Heart right ventricle (tissue), 16 donors: ENCODE measurements at regions not wholly inside any gene's neighbourhood (a gene's known extent, or its start where the extent isn't known, plus 50 kb on each side); places are given as distances from the start of the nearest gene placed in this dataset.

ENCODE experiments used
- ATAC-seq, 8 donors: fragments of 200-7000 bp; cut with Tn5 transposase; one replicate each; pipeline ENCODE4 v1.9.1; 2020; ENCODE audit warnings: mild to moderate bottlenecking in 8 of 8, moderate library complexity in 8 of 8, moderate number of reproducible peaks in 1 of 8
- DNase-seq, 2 donors: peaks; one replicate each; pipeline ENCODE4 v3.0.0-alpha.2; 2020
- H3K27ac ChIP-seq, 10 donors: fragments of 200-600 bp; sonication (generic) in 2 of 10; one replicate each; pipeline versions ENCODE4 v1.5.0 to v1.8.0; 2020 to 2022; ENCODE audit warnings: mild to moderate bottlenecking in 3 of 10
- H3K27me3 ChIP-seq, 7 donors: fragments of 200-600 bp; one replicate each; pipeline ENCODE4 v1.8.0; 2021 to 2022; ENCODE audit warnings: mild to moderate bottlenecking in 2 of 7
- H3K36me3 ChIP-seq, 9 donors: fragments of 200-600 bp; sonication (generic) in 1 of 9; one replicate each; pipeline versions ENCODE4 v1.5.0 to v1.8.0; 2020 to 2022; ENCODE audit warnings: mild to moderate bottlenecking in 2 of 9
- H3K4me1 ChIP-seq, 9 donors: fragments of 200-600 bp; sonication (generic) in 1 of 9; one replicate each; pipeline versions ENCODE4 v1.5.0 to v1.8.0; 2020 to 2022; ENCODE audit warnings: mild to moderate bottlenecking in 4 of 9
- H3K4me3 ChIP-seq, 10 donors: fragments of 200-600 bp; sonication (generic) in 2 of 10; one replicate each; pipeline versions ENCODE4 v1.5.0 to v1.8.0; 2020 to 2022; ENCODE audit warnings: mild to moderate bottlenecking in 7 of 10, moderate library complexity in 2 of 10
- H3K9me3 ChIP-seq, 11 donors: fragments of 200-600 bp in 10 of 11; sonication (generic) in 2 of 11; one replicate each; pipeline versions ENCODE4 v1.5.0 to v1.8.0; 2013 to 2022; ENCODE audit warnings: mild to moderate bottlenecking in 2 of 11, control low read depth in 1 of 11, moderate library complexity in 1 of 11
- CTCF ChIP-seq, 9 donors: fragments of 200-600 bp; sonication (generic) in 2 of 9; IDR thresholded peaks; one replicate each; pipeline versions ENCODE4 v1.5.0 to v1.8.0; 2021 to 2022; ENCODE audit warnings: antibody characterized with exemption in 9 of 9, mild to moderate bottlenecking in 5 of 9, moderate library complexity in 1 of 9
- WGBS, 2 donors: extraction: QIAGEN DNeasy Blood & Tissue Kit; methylation state at CpG; one replicate each; pipeline ENCODE4 v1.1.7; 2013; ENCODE audit warnings: inconsistent platforms in 1 of 2; 5-methylcytosine and 5-hydroxymethylcytosine counted together
- intact Hi-C, 10 donors: fragments of 100-400 bp; cut with DNase I; formaldehyde crosslinking; loops; one replicate each; pipeline versions ENCODE4 v1.11.1 to v1.14.2; 2022
- donor health status: Arrhythmogenic right ventricular cardiomyopathy.
- donor health status: ischemic (EF 13 %, LVEDD 7.1; RV severe dilation, severe dysfunction).
- donor health status: healthy with polysubstance abuse.
- donor health status: DM: no; HTN: yes; CAD: no.
- donor health status: DM: no; HTN: no; CAD: no.
- donor health status: ischemic (EF 25% LVEDD 6.9; RV normal size, moderate dysfunction).
- donor health status: ischemic (EF 25% LVEDD 5.7; RV mildly dilated, moderate dysfunction).
- donor health status: healthy.
- donor health status: DM: yes; HTN: yes; CAD: no.
- donor health status: Ischemic cardiomyopathy.
- donor health status: ischemic (EF 35%, LVEDD 5.7; RV mildly dilated, moderate dysfunction).
- donor health status: nonischemic (EF 11% LVEDD 7.7; RV severe dilation, severe dysfunction).
- donor health status: DM: yes; HTN: yes; CAD: no.
- donor health status: PGD.
- donor health status: ischemic (EF 29% LVEDD 5.4; RV normal size, mild dysfunction).
- donor health status: nonischemic (EF 23%, LVEDD 6.1; RV moderate dilation, normal function).

- TF ChIP-seq CTCF (IDR thresholded peaks at IDR 0.05): peak in 7 of 9 donors; percentile 11 to 46 (median 26)
- DNase-seq (peak in 1 of 2 donors; percentile 9), ATAC-seq (peak in 4 of 8 donors; percentile 47 to 83 (median 60))
- 40 to 52% methylated on average over 3 of the region's 3 CpGs for WGBS, 2 donors
- intact Hi-C loops: loop anchor here in 2 of 10 donors (5.0 to 10.0 kb wide), 2 partner anchors 746 to 749 kb away; no protein-coding TSS in a partner anchor
- no peak overlapping the region for H3K4me3 ChIP-seq
- H3K27me3 ChIP-seq: no peaks in the 10 kb centered on the region
- H3K27ac ChIP-seq: no peak overlapping the region
- H3K9me3 ChIP-seq: peaks cover 0 to under 1% (median 0%) of the 10 kb centered on the region in 11 donors
- no peaks in the 10 kb centered on the region for H3K4me1 ChIP-seq
- H3K36me3 ChIP-seq: no peaks in the 10 kb centered on the region
These were observed 142.8 kb downstream of the AXIN2 start for GRCh38 chr17:65418622-65419021.

GRCh38 chr17:65417406-65418221, 143.8 kb downstream of the AXIN2 start:
- WGBS, 2 donors: 92 to 94% methylated on average over 7 of the region's 7 CpGs
- no peaks in the 10 kb centered on the region for H3K9me3 ChIP-seq
- intact Hi-C loops: loop anchor here in 2 of 10 donors (5.0 to 10.0 kb wide), 2 partner anchors 747 to 750 kb away; no protein-coding TSS in a partner anchor
- TF ChIP-seq CTCF (IDR thresholded peaks at IDR 0.05): no peak
- no peak overlapping the region for H3K4me3 ChIP-seq
- ATAC-seq (no peak), DNase-seq (no peak)
- H3K27me3 ChIP-seq: no peaks in the 10 kb centered on the region
- H3K27ac ChIP-seq: no peak overlapping the region
- no peaks in the 10 kb centered on the region for H3K4me1 ChIP-seq
- H3K36me3 ChIP-seq: no peaks in the 10 kb centered on the region

- 79 to 87% methylated on average over 5 of the region's 5 CpGs for WGBS, 2 donors
- Histone ChIP-seq H3K4me3 (no peak overlapping the region), H3K27me3 (no peaks in the 10 kb centered on the region), H3K9me3 (peaks cover 0 to 12% (median 0%) of the 10 kb centered on the region in 11 donors), H3K27ac (no peak overlapping the region), H3K4me1 (no peaks in the 10 kb centered on the region), H3K36me3 (no peaks in the 10 kb centered on the region)
- no peak for TF ChIP-seq CTCF (IDR thresholded peaks at IDR 0.05)
- intact Hi-C loops: loop anchor here in 2 of 10 donors (5.0 to 10.0 kb wide), 2 partner anchors 749 to 751 kb away; no protein-coding TSS in a partner anchor
- ATAC-seq (no peak), DNase-seq (no peak)
These were observed 145.5 kb downstream of the AXIN2 start for GRCh38 chr17:65415991-65416390.

- ATAC-seq (no peak), DNase-seq (no peak)
- TF ChIP-seq CTCF (IDR thresholded peaks at IDR 0.05): no peak
- peaks cover 0 to 12% (median 0%) of the 10 kb centered on the region in 11 donors for H3K9me3 ChIP-seq
- no peaks in the 10 kb centered on the region for H3K4me1 ChIP-seq
- no peaks in the 10 kb centered on the region for H3K27me3 ChIP-seq
- intact Hi-C loops: loop anchor here in 1 of 10 donors (10.0 kb wide), 1 partner anchor 751 kb away; no protein-coding TSS in a partner anchor
- H3K27ac ChIP-seq: no peak overlapping the region
- WGBS, 2 donors: 85 to 98% methylated on average over 2 of the region's 2 CpGs
- H3K36me3 ChIP-seq: no peaks in the 10 kb centered on the region
- no peak overlapping the region for H3K4me3 ChIP-seq
These were observed 148.1 kb downstream of the AXIN2 start for GRCh38 chr17:65413390-65413789.
